ENCODE measurements at regions not wholly inside any gene's neighbourhood (a gene's known extent, or its start where the extent isn't known, plus 50 kb on each side); places are given as distances from the start of the nearest gene placed in this dataset.

GRCh38 chr3:152760024-152760563 lies 74.8 kb upstream of the P2RY1 start:
- TF ChIP-seq CREB5 (CRISPR knock-in tag; IDR thresholded peaks at IDR 0.05; ENCODE audit: low read depth) (no peak), ZFP3 (CRISPR knock-in tag; IDR thresholded peaks at IDR 0.05) (no peak), ESRRG (CRISPR knock-in tag; IDR thresholded peaks at IDR 0.05) (no peak)

Data from SK-N-SH treated with all-trans-retinoic acid at 6 μM for 48 hours (cell line).